SH-SY5Y (cell line): ENCODE measurements at regions not wholly inside any gene's neighbourhood (a gene's known extent, or its start where the extent isn't known, plus 50 kb on each side); places are given as distances from the start of the nearest gene placed in this dataset.

Experiments
- GATA2 ChIP-seq: IDR thresholded peaks from 2 replicates; pipeline ENCODE4 v1.6.1; 2011; ENCODE audit warnings: mild to moderate bottlenecking, low read depth, low read length
- GATA3 ChIP-seq: IDR thresholded peaks from 2 replicates; pipeline ENCODE4 v1.6.1; 2011; ENCODE audit warnings: low read depth, mild to moderate bottlenecking, low read length, moderate library complexity

GRCh38 chr15:62938825-62939224, 103.7 kb upstream of the TPM1 start:
- TF ChIP-seq GATA3 (no peak), GATA2 (no peak)
